ENCODE measurements at regions not wholly inside any gene's neighbourhood (a gene's known extent, or its start where the extent isn't known, plus 50 kb on each side); places are given as distances from the start of the nearest gene placed in this dataset.

GRCh38 chr2:104279646-104280045 is 574.3 kb upstream of the POU3F3 start:
- no peak for TF ChIP-seq CTCF (IDR thresholded peaks at IDR 0.05)
- ATAC-seq (ENCODE audit: insufficient number of reproducible peaks, low FRiP score, low read depth) (no peak), DNase-seq (ENCODE audit: low spot score) (no peak)
- no peaks in the 10 kb centered on the region for H3K36me3 ChIP-seq
- H3K4me3 ChIP-seq: no peak overlapping the region
- no peak overlapping the region for H3K27ac ChIP-seq
- H3K27me3 ChIP-seq (replicated peaks; ENCODE audit: insufficient read depth): no peaks in the 10 kb centered on the region
- no peaks in the 10 kb centered on the region for H3K4me1 ChIP-seq (ENCODE audit: control insufficient read depth in 1 of 2, low read depth in 2 of 2)
- no peaks in the 10 kb centered on the region for H3K9me3 ChIP-seq

GRCh38 chr2:104280216-104280615 is 573.7 kb upstream of the POU3F3 start:
- ATAC-seq (ENCODE audit: insufficient number of reproducible peaks, low FRiP score, low read depth) (no peak), DNase-seq (ENCODE audit: low spot score) (no peak)
- no peak for TF ChIP-seq CTCF (IDR thresholded peaks at IDR 0.05)
- H3K4me3 ChIP-seq: no peak overlapping the region
- no peaks in the 10 kb centered on the region for H3K27me3 ChIP-seq (replicated peaks; ENCODE audit: insufficient read depth)
- no peaks in the 10 kb centered on the region for H3K9me3 ChIP-seq
- no peak overlapping the region for H3K27ac ChIP-seq
- H3K36me3 ChIP-seq: no peaks in the 10 kb centered on the region
- no peaks in the 10 kb centered on the region for H3K4me1 ChIP-seq (ENCODE audit: control insufficient read depth in 1 of 2, low read depth in 2 of 2)

GRCh38 chr2:104286841-104287240 is 567.1 kb upstream of the POU3F3 start:
- Histone ChIP-seq H3K9me3 (no peaks in the 10 kb centered on the region), H3K27me3 (replicated peaks; ENCODE audit: insufficient read depth) (no peaks in the 10 kb centered on the region), H3K27ac (no peak overlapping the region), H3K4me1 (ENCODE audit: control insufficient read depth in 1 of 2, low read depth in 2 of 2) (no peaks in the 10 kb centered on the region), H3K4me3 (no peak overlapping the region), H3K36me3 (no peaks in the 10 kb centered on the region)
- no peak for DNase-seq (ENCODE audit: low spot score)
- TF ChIP-seq CTCF (IDR thresholded peaks at IDR 0.05): no peak
- no peak for ATAC-seq (ENCODE audit: insufficient number of reproducible peaks, low FRiP score, low read depth)

- no peaks in the 10 kb centered on the region for H3K36me3 ChIP-seq
- ATAC-seq (ENCODE audit: insufficient number of reproducible peaks, low FRiP score, low read depth) (no peak), DNase-seq (ENCODE audit: low spot score) (no peak)
- no peak overlapping the region for H3K27ac ChIP-seq
- no peaks in the 10 kb centered on the region for H3K4me1 ChIP-seq (ENCODE audit: control insufficient read depth in 1 of 2, low read depth in 2 of 2)
- TF ChIP-seq CTCF (IDR thresholded peaks at IDR 0.05): no peak
- H3K27me3 ChIP-seq (replicated peaks; ENCODE audit: insufficient read depth): no peaks in the 10 kb centered on the region
- H3K4me3 ChIP-seq: no peak overlapping the region
- no peaks in the 10 kb centered on the region for H3K9me3 ChIP-seq
Measured at GRCh38 chr2:104289651-104290565, 564.0 kb upstream of the POU3F3 start.

- no peak overlapping the region for H3K27ac ChIP-seq
- no peaks in the 10 kb centered on the region for H3K9me3 ChIP-seq
- H3K27me3 ChIP-seq (replicated peaks; ENCODE audit: insufficient read depth): no peaks in the 10 kb centered on the region
- ATAC-seq (ENCODE audit: insufficient number of reproducible peaks, low FRiP score, low read depth) (no peak), DNase-seq (ENCODE audit: low spot score) (no peak)
- H3K4me1 ChIP-seq (ENCODE audit: control insufficient read depth in 1 of 2, low read depth in 2 of 2): no peaks in the 10 kb centered on the region
- no peaks in the 10 kb centered on the region for H3K36me3 ChIP-seq
- no peak for TF ChIP-seq CTCF (IDR thresholded peaks at IDR 0.05)
- no peak overlapping the region for H3K4me3 ChIP-seq
Measured at GRCh38 chr2:104290566-104290891, 563.4 kb upstream of the POU3F3 start.

All from thoracic aorta (tissue), 2 donors.